Activated T-helper 1 cell treated with anti-CD3 and anti-CD28 coated beads, Interleukin-12 subunit alpha, Interleukin-12 subunit beta, Interleukin-2, Interleukin-4 antibody, amounts not matched to agents 30 ng/mL and 10 ng/mL and 1 ng/mL, durations not matched to agents 14 hours and 24 hours and 36 hours (primary cell): ENCODE measurements at regions not wholly inside any gene's neighbourhood (a gene's known extent, or its start where the extent isn't known, plus 50 kb on each side); places are given as distances from the start of the nearest gene placed in this dataset.

Source experiments
- DNase-seq: peaks from one replicate; pipeline ENCODE4 v3.0.0; 2021; ENCODE audit warnings: low spot score
- H3K27ac Mint-ChIP-seq: one replicate; pipeline ENCODE4 v1.8.0; 2021; ENCODE audit warnings: mild to moderate bottlenecking, mixed read lengths
- H3K27me3 Mint-ChIP-seq: one replicate; pipeline ENCODE4 v1.8.0; 2022; ENCODE audit warnings: mild to moderate bottlenecking, moderate library complexity, mixed read lengths; ENCODE audit not compliant: insufficient read depth
- H3K36me3 Mint-ChIP-seq: one replicate; pipeline ENCODE4 v1.8.0; 2021; ENCODE audit warnings: low read depth, mixed read lengths
- H3K4me1 Mint-ChIP-seq: one replicate; pipeline ENCODE4 v1.8.0; 2021; ENCODE audit warnings: low read depth, mixed read lengths
- H3K4me3 Mint-ChIP-seq: one replicate; pipeline ENCODE4 v1.8.0; 2021; ENCODE audit warnings: mild to moderate bottlenecking, moderate library complexity, mixed read lengths
- H3K9me3 Mint-ChIP-seq: one replicate; pipeline ENCODE4 v1.8.0; 2021; ENCODE audit warnings: mixed read lengths
- intact Hi-C: fragments of 100-400 bp; cut with micrococcal nuclease; formaldehyde crosslinking; loops from one replicate; pipeline ENCODE4 v1.15.1; 2024

DNA sequence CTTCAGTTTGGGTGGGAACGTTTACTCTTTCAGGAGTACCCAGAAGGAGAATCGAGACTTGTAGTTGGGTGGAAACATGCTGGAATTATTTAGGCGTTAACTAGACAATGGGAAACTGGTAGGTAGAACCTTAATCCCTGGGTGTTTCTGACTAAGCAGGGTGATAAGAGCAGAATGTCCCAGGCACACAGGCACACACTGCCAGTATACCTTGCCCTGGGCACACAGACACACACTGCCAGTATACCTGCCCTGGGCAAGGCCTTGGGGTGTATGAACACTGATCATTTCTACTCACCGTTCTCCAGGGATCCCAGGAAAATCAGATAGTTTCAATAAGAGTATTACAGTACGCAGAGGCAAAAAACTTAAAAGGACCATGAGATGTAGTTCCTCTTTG lies 115.5 kb downstream of the SNAPC1 start:
- Mint-ChIP-seq H3K36me3 (no peaks in the 10 kb centered on the region), H3K4me1 (no peaks in the 10 kb centered on the region), H3K4me3 (no peak overlapping the region), H3K9me3 (no peaks in the 10 kb centered on the region), H3K27ac (no peak overlapping the region), H3K27me3 (peaks cover 48% of the 10 kb centered on the region)
- intact Hi-C loops, result no loop called here
- DNase-seq, result no peak

DNA sequence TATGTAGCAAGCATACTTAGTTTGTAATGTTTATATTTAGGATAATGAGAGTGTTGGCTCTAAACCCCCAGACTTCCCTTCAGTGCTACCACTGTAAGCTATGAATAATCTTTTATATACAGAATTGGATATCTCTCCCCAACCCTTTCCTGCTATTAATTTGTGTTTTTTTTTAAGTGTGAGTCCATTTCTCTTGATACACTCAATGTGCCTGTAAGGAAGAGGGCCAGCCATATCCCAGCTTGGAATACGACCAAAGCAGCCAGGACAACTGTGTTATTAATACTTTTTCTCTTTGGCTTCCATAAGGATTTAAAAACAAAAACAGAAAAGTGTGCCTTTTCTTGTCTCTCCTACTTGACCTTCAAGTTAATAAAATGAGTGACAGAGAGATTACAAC lies 116.7 kb downstream of the SNAPC1 start:
- Mint-ChIP-seq H3K9me3 (peaks cover 4% of the 10 kb centered on the region), H3K4me1 (no peaks in the 10 kb centered on the region), H3K27me3 (peaks cover 48% of the 10 kb centered on the region), H3K27ac (no peak overlapping the region), H3K4me3 (no peak overlapping the region), H3K36me3 (no peaks in the 10 kb centered on the region)
- intact Hi-C loops, result no loop called here
- DNase-seq, result no peak

DNA sequence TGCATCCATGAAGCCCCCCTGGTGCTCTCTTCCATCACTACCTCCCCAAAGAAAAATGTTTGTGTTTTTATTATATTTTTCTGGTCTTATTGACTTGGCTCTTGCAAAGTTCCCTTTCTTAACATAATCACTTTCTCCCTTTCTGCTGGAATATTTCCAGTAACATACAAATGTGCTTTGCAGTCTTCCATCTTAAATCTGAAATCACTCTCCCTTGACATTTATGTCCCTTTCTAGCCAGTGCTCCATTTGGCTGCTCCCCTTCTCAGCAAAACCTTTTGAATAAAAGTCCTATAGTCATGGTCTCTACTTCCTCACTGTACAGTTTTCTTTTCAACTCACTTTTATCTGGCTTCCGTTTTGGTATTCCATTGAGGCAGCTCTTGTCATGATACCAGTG lies 118.8 kb downstream of the SNAPC1 start:
- intact Hi-C loops, result no loop called here
- no peak for DNase-seq
- no peak overlapping the region for H3K27ac Mint-ChIP-seq
- H3K9me3 Mint-ChIP-seq, result peaks cover 4% of the 10 kb centered on the region
- H3K4me3 Mint-ChIP-seq, result no peak overlapping the region
- H3K36me3 Mint-ChIP-seq, result no peaks in the 10 kb centered on the region
- H3K4me1 Mint-ChIP-seq, result no peaks in the 10 kb centered on the region
- H3K27me3 Mint-ChIP-seq, result peaks cover 48% of the 10 kb centered on the region

DNA sequence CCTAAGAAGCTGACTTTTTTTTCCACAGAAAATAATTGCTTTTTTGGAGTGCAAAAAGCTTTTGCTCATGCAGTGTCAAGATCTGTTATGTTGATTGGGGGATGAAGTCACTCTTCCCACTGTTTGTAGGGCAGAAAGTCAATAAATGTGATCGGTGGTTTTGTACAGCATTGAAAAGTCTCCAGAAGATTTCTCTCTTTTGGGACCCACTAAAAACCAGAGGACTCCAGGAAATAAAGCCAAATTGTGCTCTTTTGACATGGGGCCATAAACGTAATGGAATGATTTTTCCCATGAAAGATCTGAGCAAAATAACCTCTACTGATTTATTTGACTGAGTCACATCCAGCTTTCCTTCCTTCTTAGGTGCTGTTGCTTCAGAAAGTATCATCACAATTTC lies 122.5 kb downstream of the SNAPC1 start:
- Mint-ChIP-seq H3K9me3 (peaks cover 4% of the 10 kb centered on the region), H3K36me3 (peaks cover 3% of the 10 kb centered on the region), H3K4me3 (no peak overlapping the region), H3K27ac (no peak overlapping the region), H3K4me1 (peaks cover 5% of the 10 kb centered on the region), H3K27me3 (peaks cover 36% of the 10 kb centered on the region)
- no peak for DNase-seq
- intact Hi-C loops, result no loop called here

DNA sequence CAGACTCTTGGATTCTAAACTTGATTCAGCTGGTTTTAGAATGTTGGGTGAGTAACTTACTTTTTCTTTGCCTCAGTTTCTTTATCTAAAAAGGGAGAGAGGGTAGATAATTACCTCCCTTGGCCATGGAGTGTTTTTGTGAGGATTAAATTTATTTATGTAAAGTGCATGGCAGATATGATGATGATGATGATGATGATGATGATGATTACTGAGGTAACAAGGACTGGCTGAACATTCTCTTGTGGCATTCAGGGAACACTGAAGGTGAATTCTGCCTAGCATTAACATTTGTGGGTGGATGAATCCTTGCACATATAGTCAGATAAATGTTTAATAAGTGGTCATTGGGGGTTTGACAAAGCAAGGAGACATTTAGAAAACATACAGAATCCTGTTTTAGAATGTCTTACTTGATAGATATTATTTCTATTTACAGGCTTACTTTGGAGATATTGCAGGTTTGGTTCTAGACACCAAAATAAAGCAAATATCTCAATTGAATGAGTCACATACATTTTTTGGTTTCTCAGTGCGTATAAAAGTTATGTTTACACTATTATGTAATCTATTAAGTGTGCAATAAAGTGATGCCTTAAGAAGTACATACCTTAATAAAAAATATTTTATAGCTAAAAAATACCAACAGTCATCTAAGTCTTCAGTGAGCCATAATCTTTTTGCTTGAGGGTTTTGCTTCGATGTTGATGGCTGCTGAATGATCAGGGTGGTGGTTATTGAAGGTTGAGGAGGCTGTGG lies 123.2 kb downstream of the SNAPC1 start:
- no peak overlapping the region for H3K27ac Mint-ChIP-seq
- peaks cover 3% of the 10 kb centered on the region for H3K36me3 Mint-ChIP-seq
- peaks cover 12% of the 10 kb centered on the region for H3K4me1 Mint-ChIP-seq
- intact Hi-C loops, result no loop called here
- peaks cover 4% of the 10 kb centered on the region for H3K9me3 Mint-ChIP-seq
- no peak overlapping the region for H3K4me3 Mint-ChIP-seq
- no peak for DNase-seq
- peaks cover 31% of the 10 kb centered on the region for H3K27me3 Mint-ChIP-seq

DNA sequence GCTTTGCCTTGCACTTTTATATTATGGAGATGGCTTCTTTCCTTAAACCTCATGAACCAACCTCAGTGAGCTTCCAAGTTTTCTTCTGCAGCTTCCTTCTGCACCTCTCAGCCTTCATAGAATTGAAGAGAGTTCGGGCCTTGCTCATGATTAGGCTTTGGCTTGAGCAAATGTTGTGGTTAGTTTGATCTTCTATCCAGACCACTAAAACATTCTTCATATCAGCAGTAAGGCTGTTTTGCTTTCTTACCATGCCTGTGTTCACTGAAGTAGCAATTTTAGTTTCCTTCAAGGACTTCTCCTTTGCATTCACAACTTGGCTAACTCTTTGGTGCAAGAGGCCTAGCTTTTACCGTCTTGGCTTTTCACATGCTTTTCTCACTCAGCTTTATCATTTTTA lies 125.4 kb downstream of the SNAPC1 start:
- Mint-ChIP-seq H3K27me3 (peaks cover 25% of the 10 kb centered on the region), H3K9me3 (peaks cover 4% of the 10 kb centered on the region), H3K4me1 (peaks cover 15% of the 10 kb centered on the region), H3K36me3 (peaks cover 3% of the 10 kb centered on the region), H3K4me3 (no peak overlapping the region), H3K27ac (no peak overlapping the region)
- intact Hi-C loops, result no loop called here
- no peak for DNase-seq

DNA sequence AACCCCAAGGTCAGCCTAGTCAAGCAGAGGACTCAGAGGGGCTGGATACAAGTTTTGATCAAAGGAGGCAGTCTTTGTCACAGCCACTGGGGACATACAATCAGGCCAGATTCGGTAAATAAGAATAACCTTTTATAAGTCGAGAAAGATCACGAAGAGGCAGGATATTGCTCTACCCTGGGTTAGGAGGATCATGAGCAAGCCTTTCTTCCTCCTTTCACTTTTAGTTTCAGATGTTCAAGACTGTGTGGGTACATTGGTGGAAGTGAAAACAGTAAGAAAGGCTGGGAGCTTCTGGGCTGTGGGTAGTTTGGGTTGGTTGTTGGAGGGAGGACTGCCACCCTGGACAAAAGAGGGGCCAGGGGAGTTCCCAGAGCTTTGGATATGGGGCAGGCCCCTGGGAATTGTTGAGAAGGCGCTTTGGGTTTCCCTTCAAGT lies 127.7 kb downstream of the SNAPC1 start:
- Mint-ChIP-seq H3K27me3 (peaks cover 13% of the 10 kb centered on the region), H3K27ac (peak overlapping the region; percentile 65)
- intact Hi-C loops, result loop anchor here (5.0 kb wide), 1 partner anchor 228 kb away; no protein-coding TSS in a partner anchor

DNA sequence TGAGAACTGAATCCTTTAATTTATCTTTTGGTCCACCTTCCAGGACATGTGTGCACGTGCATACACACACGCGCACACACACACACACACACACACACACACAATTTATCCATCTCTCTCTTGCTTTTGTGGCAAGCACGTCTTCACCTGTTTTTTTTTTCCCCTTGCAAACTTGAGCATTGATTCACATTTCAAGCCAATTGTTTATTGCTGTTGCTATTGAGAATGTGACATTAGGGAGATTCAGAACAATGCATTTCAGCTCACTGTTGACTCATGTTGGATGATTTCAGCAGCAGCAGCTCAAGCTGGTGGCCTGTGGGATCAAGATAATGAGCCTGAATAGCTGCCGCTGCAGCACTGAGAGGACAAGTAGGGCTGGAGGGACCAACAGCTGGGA lies 128.9 kb downstream of the SNAPC1 start:
- peaks cover 3% of the 10 kb centered on the region for H3K36me3 Mint-ChIP-seq
- no peak for DNase-seq
- no peak overlapping the region for H3K27ac Mint-ChIP-seq
- intact Hi-C loops, result loop anchor here (5.0 kb wide), 1 partner anchor 229 kb away; no protein-coding TSS in a partner anchor
- no peak overlapping the region for H3K4me3 Mint-ChIP-seq
- H3K9me3 Mint-ChIP-seq, result no peaks in the 10 kb centered on the region
- H3K27me3 Mint-ChIP-seq, result peaks cover 7% of the 10 kb centered on the region
- peaks cover 15% of the 10 kb centered on the region for H3K4me1 Mint-ChIP-seq

More for the DNA sequence above, 127.7 kb downstream of the SNAPC1 start:
- Mint-ChIP-seq H3K4me3 (peak overlapping the region; percentile 3), H3K4me1 (peaks cover 15% of the 10 kb centered on the region), H3K9me3 (no peaks in the 10 kb centered on the region), H3K36me3 (peaks cover 3% of the 10 kb centered on the region)
- peak; percentile 31 for DNase-seq

DNA sequence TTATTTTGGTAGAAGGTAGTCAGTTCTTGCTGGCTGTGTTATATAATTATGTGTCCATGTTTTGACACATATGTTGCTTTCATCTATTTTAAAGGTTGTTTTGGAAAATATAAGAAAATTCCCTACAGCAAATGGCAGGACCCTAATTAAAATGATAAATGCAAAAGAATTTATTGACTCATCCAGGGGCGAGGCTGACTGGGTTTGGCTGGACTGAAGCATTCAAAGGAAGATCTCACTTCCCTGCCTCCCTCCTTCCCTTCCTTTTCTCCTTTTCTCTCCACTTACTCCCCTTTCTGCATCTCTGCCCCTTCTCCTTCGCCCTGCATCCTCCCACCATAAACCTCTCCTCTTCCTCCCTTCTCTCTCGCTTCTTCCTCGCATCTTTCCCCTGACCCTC lies 129.6 kb downstream of the SNAPC1 start:
- Mint-ChIP-seq H3K27me3 (peaks cover 6% of the 10 kb centered on the region), H3K4me1 (peaks cover 15% of the 10 kb centered on the region), H3K4me3 (no peak overlapping the region), H3K9me3 (no peaks in the 10 kb centered on the region), H3K27ac (no peak overlapping the region), H3K36me3 (no peaks in the 10 kb centered on the region)
- intact Hi-C loops, result loop anchor here (5.0 kb wide), 1 partner anchor 230 kb away; no protein-coding TSS in a partner anchor
- DNase-seq, result no peak

DNA sequence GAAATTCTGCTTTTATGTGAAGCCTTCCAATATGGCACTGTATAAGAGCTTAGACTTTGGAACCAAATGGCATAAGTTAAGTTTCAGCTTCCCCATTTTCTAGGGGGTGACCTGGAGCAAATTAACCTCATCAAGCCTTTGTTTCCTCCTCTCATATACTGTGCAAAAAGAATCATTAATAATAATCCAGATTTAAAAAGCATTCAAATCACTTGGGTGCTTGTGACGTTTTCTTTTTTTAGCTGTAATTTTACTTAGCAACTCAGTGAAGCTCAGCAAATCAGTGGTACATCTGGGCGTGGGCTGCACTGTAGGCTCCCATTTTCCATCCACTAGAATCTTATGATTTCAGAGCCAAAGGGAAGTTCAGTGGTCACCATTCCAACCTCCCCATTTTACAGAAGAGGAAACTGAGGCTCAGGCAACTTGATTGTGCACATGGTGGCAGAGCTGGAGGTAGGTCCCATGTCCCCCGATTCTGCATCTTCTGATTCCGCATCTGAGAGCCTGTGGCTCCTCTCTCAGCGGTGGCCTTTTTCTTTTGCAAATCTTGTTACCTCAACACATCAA lies 131.2 kb downstream of the SNAPC1 start:
- H3K27ac Mint-ChIP-seq, result no peak overlapping the region
- H3K36me3 Mint-ChIP-seq, result no peaks in the 10 kb centered on the region
- no peak for DNase-seq
- H3K9me3 Mint-ChIP-seq, result no peaks in the 10 kb centered on the region
- peaks cover 15% of the 10 kb centered on the region for H3K4me1 Mint-ChIP-seq
- intact Hi-C loops, result loop anchor here (5.0 kb wide), 1 partner anchor 231 kb away; no protein-coding TSS in a partner anchor
- H3K27me3 Mint-ChIP-seq, result peaks cover 13% of the 10 kb centered on the region
- H3K4me3 Mint-ChIP-seq, result no peak overlapping the region

DNA sequence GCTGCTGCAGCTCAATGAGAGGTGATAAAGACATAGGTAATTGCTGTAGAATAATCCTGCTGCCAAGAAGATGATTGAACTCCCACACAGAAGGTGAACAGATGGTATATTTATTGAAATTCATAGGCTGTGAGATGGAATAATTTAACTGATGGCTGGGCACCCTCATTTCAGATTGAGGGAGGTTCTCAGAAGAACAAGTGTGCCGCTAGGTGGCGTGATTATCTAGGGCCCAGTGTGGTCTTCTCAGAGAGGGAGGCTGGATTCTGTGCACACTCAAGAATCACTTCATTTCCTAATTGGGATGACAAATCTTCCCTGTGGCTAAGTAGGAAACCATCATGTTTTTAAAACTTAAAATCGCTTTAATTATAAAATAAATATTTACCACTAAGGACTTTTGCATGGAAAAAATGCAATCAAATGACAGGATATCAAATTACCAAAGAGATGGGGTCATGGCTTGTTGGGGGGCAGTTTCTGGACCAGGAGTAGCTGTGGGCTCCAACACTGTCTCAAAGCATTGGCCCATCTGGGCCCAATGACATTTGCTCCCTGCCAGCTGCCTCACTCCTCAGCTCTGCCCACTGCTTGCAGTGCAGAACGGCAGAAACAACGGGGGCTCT lies 132.3 kb downstream of the SNAPC1 start:
- DNase-seq, result peak; percentile 27
- H3K4me1 Mint-ChIP-seq, result peaks cover 12% of the 10 kb centered on the region
- no peaks in the 10 kb centered on the region for H3K36me3 Mint-ChIP-seq
- H3K27ac Mint-ChIP-seq, result no peak overlapping the region
- peaks cover 14% of the 10 kb centered on the region for H3K27me3 Mint-ChIP-seq
- H3K4me3 Mint-ChIP-seq, result no peak overlapping the region
- H3K9me3 Mint-ChIP-seq, result no peaks in the 10 kb centered on the region
- intact Hi-C loops, result loop anchor here (1.0 to 5.0 kb wide), 3 partner anchors 232 to 1382 kb away; no protein-coding TSS in a partner anchor

DNA sequence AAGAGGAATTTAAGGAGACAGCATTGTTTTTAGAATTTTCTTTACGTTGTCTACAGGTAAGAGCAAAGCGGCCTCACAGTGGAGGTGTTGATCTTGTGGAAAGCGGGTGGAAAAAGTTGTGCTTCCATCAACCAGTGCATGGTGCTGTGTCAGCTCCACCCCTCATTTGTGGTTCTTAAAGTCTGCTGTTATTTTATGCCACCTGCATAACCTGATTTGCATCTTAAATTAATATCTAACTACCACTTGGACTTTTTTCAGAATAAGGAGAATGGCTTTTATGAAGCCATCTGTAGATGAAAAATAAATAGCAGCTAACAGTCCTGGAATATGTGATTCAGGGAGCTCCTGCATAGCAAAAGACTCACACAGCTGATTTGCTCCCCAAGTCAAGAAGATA lies 135.1 kb downstream of the SNAPC1 start:
- H3K4me1 Mint-ChIP-seq, result no peaks in the 10 kb centered on the region
- peaks cover 14% of the 10 kb centered on the region for H3K27me3 Mint-ChIP-seq
- H3K4me3 Mint-ChIP-seq, result no peak overlapping the region
- H3K36me3 Mint-ChIP-seq, result no peaks in the 10 kb centered on the region
- no peak overlapping the region for H3K27ac Mint-ChIP-seq
- no peak for DNase-seq
- intact Hi-C loops, result no loop called here
- H3K9me3 Mint-ChIP-seq, result no peaks in the 10 kb centered on the region

DNA sequence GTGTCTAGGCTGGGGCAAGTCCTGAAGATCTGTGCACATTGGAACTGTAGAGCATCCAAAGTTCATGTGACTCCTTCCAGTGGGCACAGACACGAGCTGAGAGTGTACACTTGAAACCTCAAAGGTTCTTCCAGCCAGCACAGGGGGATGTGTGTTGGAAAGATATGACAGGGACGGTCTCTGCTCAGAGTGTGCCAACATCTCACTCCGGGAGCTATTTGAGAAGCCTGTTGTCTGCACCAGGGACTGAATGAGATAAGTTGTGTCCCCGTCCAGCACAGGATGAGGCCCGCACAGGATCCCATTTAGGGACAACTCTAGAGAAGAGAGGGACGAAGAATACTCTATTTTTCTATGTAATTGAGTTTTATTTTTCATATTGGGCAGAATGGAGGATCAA lies 136.3 kb downstream of the SNAPC1 start:
- H3K9me3 Mint-ChIP-seq, result no peaks in the 10 kb centered on the region

More for the DNA sequence above, 136.3 kb downstream of the SNAPC1 start:
- DNase-seq, result no peak
- H3K27ac Mint-ChIP-seq, result no peak overlapping the region
- H3K4me3 Mint-ChIP-seq, result no peak overlapping the region
- H3K4me1 Mint-ChIP-seq, result no peaks in the 10 kb centered on the region
- H3K36me3 Mint-ChIP-seq, result no peaks in the 10 kb centered on the region
- H3K27me3 Mint-ChIP-seq, result peaks cover 14% of the 10 kb centered on the region
- intact Hi-C loops, result no loop called here
